T-cell (primary cell): ENCODE measurements at regions not wholly inside any gene's neighbourhood (a gene's known extent, or its start where the extent isn't known, plus 50 kb on each side); places are given as distances from the start of the nearest gene placed in this dataset.

Source experiments
- ATAC-seq, 4 experiments: fragments of 200-7000 bp in 3 of 4; fragments of 150-1000 bp in 1 of 4; cut with Tn5 transposase; replicated peaks in 1 of 4; 1 replicate in 3 of 4; 2 replicates in 1 of 4; pipeline ENCODE4 v1.10.0; 2021; ENCODE audit warnings: moderate library complexity in 3 of 4, mild to moderate bottlenecking in 2 of 4, moderate number of reproducible peaks in 1 of 4
- CTCF ChIA-PET, 2 donors: fragments of 300-600 bp; sonication (Branson Sonifier 250); formaldehyde crosslinking; loops; one replicate each; lab custom pipeline; 2022; ENCODE audit warnings: antibody characterized with exemption in 2 of 2; lab: Charles Lee
- POLR2A ChIA-PET, 2 donors: fragments of 300-600 bp; sonication (Branson Sonifier 250); formaldehyde crosslinking; loops; one replicate each; lab custom pipeline; 2022; ENCODE audit warnings: antibody characterized with exemption in 2 of 2; lab: Charles Lee
- DNase-seq, 35 experiments: peaks; one replicate each; pipeline versions ENCODE4 v3.0.0 to v3.0.0-alpha.2; 2013 to 2023
- H3K27ac ChIP-seq: one replicate; pipeline ENCODE4 v1.5.1; 2013; ENCODE audit warnings: low read length
- H3K27me3 ChIP-seq, 2 experiments: replicated peaks in 1 of 2; 1 replicate in 1 of 2; 2 replicates in 1 of 2; pipeline versions ENCODE4 v1.6.1 to v1.7.0; 2013; ENCODE audit warnings: low read length in 1 of 2, mixed read lengths in 1 of 2; ENCODE audit not compliant: control insufficient read depth in 2 of 2, insufficient read depth in 2 of 2; ENCODE audit errors: extremely low read depth in 1 of 2
- H3K36me3 ChIP-seq, 2 donors: 1 replicate in 1 of 2; 2 replicates in 1 of 2; pipeline versions ENCODE4 v1.6.1 to v1.7.0; 2013; ENCODE audit warnings: low read length in 1 of 2; ENCODE audit not compliant: control insufficient read depth in 2 of 2, insufficient read depth in 1 of 2; ENCODE audit errors: extremely low read depth in 1 of 2
- H3K4me1 ChIP-seq, 2 experiments: 1 replicate in 1 of 2; 2 replicates in 1 of 2; pipeline versions ENCODE4 v1.6.1 to v1.7.0; 2013; ENCODE audit warnings: low read length in 2 of 2, mixed read lengths in 1 of 2; ENCODE audit not compliant: insufficient read depth in 2 of 2, control insufficient read depth in 1 of 2; ENCODE audit errors: extremely low read depth in 1 of 2
- H3K4me3 ChIP-seq, 2 donors: 1 replicate in 1 of 2; 2 replicates in 1 of 2; pipeline versions ENCODE4 v1.5.1 to v1.7.0; 2013; ENCODE audit warnings: mild to moderate bottlenecking in 2 of 2, low read length in 1 of 2, moderate library complexity in 1 of 2; ENCODE audit not compliant: control insufficient read depth in 1 of 2; ENCODE audit errors: extremely low read depth in 1 of 2
- H3K9me3 ChIP-seq: 2 replicates; pipeline ENCODE4 v1.7.0; 2013
- H3K27ac Mint-ChIP-seq, 2 donors: one replicate each; pipeline ENCODE4 v1.8.0; 2020 to 2021; ENCODE audit warnings: mild to moderate bottlenecking in 2 of 2, mixed read lengths in 2 of 2
- H3K27me3 Mint-ChIP-seq, 2 donors: one replicate each; pipeline ENCODE4 v1.8.0; 2021 to 2022; ENCODE audit warnings: mixed read lengths in 2 of 2
- H3K36me3 Mint-ChIP-seq: one replicate; pipeline ENCODE4 v1.8.0; 2021; ENCODE audit warnings: mixed read lengths
- H3K4me1 Mint-ChIP-seq, 3 donors: one replicate each; pipeline ENCODE4 v1.8.0; 2020 to 2022; ENCODE audit warnings: mixed read lengths in 3 of 3, mild to moderate bottlenecking in 1 of 3
- H3K4me3 Mint-ChIP-seq, 3 donors: one replicate each; pipeline ENCODE4 v1.8.0; 2020 to 2022; ENCODE audit warnings: mild to moderate bottlenecking in 3 of 3, mixed read lengths in 3 of 3, moderate library complexity in 3 of 3
- H3K9me3 Mint-ChIP-seq, 3 donors: one replicate each; pipeline ENCODE4 v1.8.0; 2020 to 2022; ENCODE audit warnings: mixed read lengths in 3 of 3
- WGBS: methylation state at CpG from one replicate; pipeline ENCODE4 v1.1.5; 2013; ENCODE audit warnings: missing lambda C conversion rate; ENCODE audit not compliant: insufficient coverage; 5-methylcytosine and 5-hydroxymethylcytosine counted together

DNA sequence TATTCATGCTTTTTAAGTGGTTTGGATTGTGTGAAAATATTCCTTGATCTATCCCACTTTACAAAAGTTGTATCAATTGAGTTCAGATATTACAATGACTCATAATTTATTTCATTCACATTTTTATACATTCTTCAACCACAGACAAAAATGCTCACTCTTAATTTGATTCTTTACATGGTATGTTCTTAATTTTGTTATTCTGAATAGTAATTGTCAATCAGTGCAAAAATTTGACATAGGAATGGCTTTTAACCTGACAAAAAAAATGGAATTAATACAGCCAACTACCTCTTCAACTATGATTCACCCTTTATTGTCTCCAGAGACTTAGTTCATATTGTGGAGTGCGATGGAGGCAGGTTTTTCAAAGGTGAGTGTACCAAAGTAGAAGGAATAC, 1002.4 kb upstream of the ADGRL4 start:
- peaks cover 0 to 8% (median 5%) of the 10 kb centered on the region in 3 donors for H3K9me3 Mint-ChIP-seq
- no peaks in the 10 kb centered on the region for H3K9me3 ChIP-seq
- H3K27ac Mint-ChIP-seq = no peak overlapping the region
- H3K27me3 ChIP-seq = no peaks in the 10 kb centered on the region
- ATAC-seq (no peak), DNase-seq (no peak)
- no peak overlapping the region for H3K4me3 Mint-ChIP-seq
- H3K4me1 ChIP-seq = no peaks in the 10 kb centered on the region
- no peak overlapping the region for H3K4me3 ChIP-seq
- WGBS = no CpG with 5 or more reads among the region's 1 CpG
- H3K36me3 Mint-ChIP-seq = no peaks in the 10 kb centered on the region
- no peaks in the 10 kb centered on the region for H3K4me1 Mint-ChIP-seq
- CTCF ChIA-PET = no interaction called here
- no peaks in the 10 kb centered on the region for H3K36me3 ChIP-seq
- POLR2A ChIA-PET = interaction anchor here in 1 of 2 donors (0.6 kb wide), 1 partner anchor 23 kb away, joined by 4 read pairs; no protein-coding TSS in a partner anchor
- no peak overlapping the region for H3K27ac ChIP-seq
- no peaks in the 10 kb centered on the region for H3K27me3 Mint-ChIP-seq

DNA sequence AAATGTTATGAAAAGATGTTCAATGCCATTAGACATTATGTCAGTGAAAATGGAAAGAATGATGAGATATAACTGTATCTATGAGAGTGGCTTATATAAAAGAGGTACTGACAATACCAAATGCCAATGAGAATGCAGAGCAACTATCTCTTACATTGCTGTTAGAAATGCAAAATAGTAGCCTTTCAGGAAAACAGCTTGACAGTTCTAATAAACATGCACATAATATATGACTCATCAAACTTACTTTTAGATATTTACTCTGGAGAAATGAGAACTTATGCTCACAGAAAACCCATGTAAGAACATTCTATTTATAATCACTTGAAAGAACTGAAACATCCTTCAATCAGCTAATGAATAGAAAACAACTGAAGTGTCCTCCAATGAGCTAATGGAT, 996.7 kb upstream of the ADGRL4 start:
- ChIA-PET POLR2A (no interaction called here), CTCF (no interaction called here)
- Mint-ChIP-seq H3K4me3 (no peak overlapping the region), H3K27me3 (no peaks in the 10 kb centered on the region), H3K36me3 (no peaks in the 10 kb centered on the region), H3K27ac (no peak overlapping the region), H3K9me3 (peaks cover 12 to 26% (median 14%) of the 10 kb centered on the region in 3 donors), H3K4me1 (no peaks in the 10 kb centered on the region)
- no peaks in the 10 kb centered on the region for H3K4me1 ChIP-seq
- H3K9me3 ChIP-seq = no peaks in the 10 kb centered on the region
- no peak for ATAC-seq
- no peak for DNase-seq
- H3K36me3 ChIP-seq = no peaks in the 10 kb centered on the region
- H3K27me3 ChIP-seq = no peaks in the 10 kb centered on the region
- no peak overlapping the region for H3K27ac ChIP-seq
- no peak overlapping the region for H3K4me3 ChIP-seq

DNA sequence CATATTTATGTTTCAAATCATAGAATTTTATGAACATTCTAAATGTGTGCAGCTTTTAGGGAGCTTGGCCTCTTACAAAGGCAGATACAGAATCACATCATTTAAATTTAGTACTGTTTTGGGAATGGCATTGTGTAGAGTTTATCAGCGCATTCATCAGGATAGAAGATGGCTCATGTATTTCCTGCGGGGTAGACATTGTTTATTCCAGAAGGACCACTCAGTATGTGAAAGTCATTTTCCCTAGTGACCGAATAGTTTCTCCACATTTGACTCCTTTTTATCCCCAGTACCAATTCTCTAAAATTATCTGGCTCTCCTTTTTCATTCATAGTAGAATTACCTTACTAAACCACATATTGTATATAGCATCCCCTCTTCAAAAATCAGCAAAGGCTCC, 981.9 kb upstream of the ADGRL4 start:
- no peaks in the 10 kb centered on the region for H3K4me1 Mint-ChIP-seq

DNA sequence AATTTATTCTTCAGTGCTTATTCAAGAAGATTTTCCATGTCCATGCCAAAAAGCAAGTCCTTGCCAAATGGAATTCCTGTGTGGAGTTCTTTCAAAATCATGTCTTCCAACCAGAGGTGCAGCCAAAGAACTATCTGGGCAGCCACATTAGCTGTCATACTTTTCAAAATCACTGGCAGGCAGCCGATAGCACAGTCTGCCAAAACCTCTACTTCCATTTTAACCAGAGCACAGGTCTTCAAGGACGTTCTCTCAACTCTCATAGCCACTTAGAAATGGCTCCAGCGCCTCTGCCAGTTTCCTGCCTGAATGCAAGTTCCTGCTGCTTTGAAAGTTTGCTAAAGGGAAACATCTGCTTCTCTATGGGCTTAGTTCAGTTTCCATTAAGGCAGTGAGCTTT, 975.7 kb upstream of the ADGRL4 start:
- no peak overlapping the region for H3K27ac ChIP-seq
- Mint-ChIP-seq H3K27me3 (no peaks in the 10 kb centered on the region), H3K27ac (no peak overlapping the region), H3K36me3 (no peaks in the 10 kb centered on the region), H3K4me3 (no peak overlapping the region), H3K9me3 (peaks cover 6 to 10% (median 7%) of the 10 kb centered on the region in 3 donors), H3K4me1 (no peaks in the 10 kb centered on the region)
- H3K36me3 ChIP-seq = no peaks in the 10 kb centered on the region
- no peak overlapping the region for H3K4me3 ChIP-seq
- DNase-seq = no peak
- H3K4me1 ChIP-seq = no peaks in the 10 kb centered on the region
- no peak for ATAC-seq
- no peaks in the 10 kb centered on the region for H3K27me3 ChIP-seq
- CTCF ChIA-PET = no interaction called here
- no peaks in the 10 kb centered on the region for H3K9me3 ChIP-seq
- POLR2A ChIA-PET = no interaction called here
- WGBS = 6% methylated on average over 2 of the region's 3 CpGs

More for the DNA sequence above, 981.9 kb upstream of the ADGRL4 start:
- Histone ChIP-seq H3K27me3 (no peaks in the 10 kb centered on the region), H3K4me3 (no peak overlapping the region), H3K27ac (no peak overlapping the region), H3K4me1 (no peaks in the 10 kb centered on the region), H3K36me3 (no peaks in the 10 kb centered on the region), H3K9me3 (no peaks in the 10 kb centered on the region)
- Mint-ChIP-seq H3K36me3 (no peaks in the 10 kb centered on the region), H3K27ac (no peak overlapping the region), H3K4me3 (no peak overlapping the region), H3K9me3 (peaks cover 0 to 10% (median 10%) of the 10 kb centered on the region in 3 donors), H3K27me3 (no peaks in the 10 kb centered on the region)
- ATAC-seq (no peak), DNase-seq (no peak)
- WGBS = 88% methylated on average over 1 of the region's 3 CpGs
- POLR2A ChIA-PET = no interaction called here
- CTCF ChIA-PET = no interaction called here

DNA sequence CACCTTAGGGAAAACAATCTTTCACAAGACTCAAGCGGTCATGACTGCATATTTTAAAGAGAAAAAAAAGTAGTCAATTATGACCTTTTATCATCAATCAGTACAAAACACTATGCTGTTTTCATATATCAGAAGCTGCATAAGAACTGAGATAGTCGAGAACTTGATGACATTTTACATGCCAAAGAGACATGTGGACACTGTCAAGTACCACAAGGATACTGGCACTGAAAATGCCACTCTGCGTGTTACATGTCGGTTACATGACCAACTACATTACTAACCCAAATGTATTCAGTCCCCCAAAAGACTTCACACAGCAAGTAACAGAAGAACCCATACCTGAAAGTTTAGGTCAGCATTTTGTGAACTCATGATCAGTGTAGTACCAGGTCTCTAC, 975.0 kb upstream of the ADGRL4 start:
- DNase-seq = no peak
- H3K4me3 Mint-ChIP-seq = no peak overlapping the region
- H3K27ac Mint-ChIP-seq = no peak overlapping the region
- ATAC-seq = no peak
- no peaks in the 10 kb centered on the region for H3K4me1 Mint-ChIP-seq
- H3K9me3 Mint-ChIP-seq = peaks cover 7 to 10% (median 8%) of the 10 kb centered on the region in 3 donors
- Histone ChIP-seq H3K27ac (no peak overlapping the region), H3K4me1 (no peaks in the 10 kb centered on the region), H3K4me3 (no peak overlapping the region), H3K27me3 (no peaks in the 10 kb centered on the region), H3K9me3 (no peaks in the 10 kb centered on the region), H3K36me3 (no peaks in the 10 kb centered on the region)
- no peaks in the 10 kb centered on the region for H3K36me3 Mint-ChIP-seq
- 93% methylated on average over 2 of the region's 4 CpGs for WGBS
- ChIA-PET POLR2A (no interaction called here), CTCF (no interaction called here)
- no peaks in the 10 kb centered on the region for H3K27me3 Mint-ChIP-seq

DNA sequence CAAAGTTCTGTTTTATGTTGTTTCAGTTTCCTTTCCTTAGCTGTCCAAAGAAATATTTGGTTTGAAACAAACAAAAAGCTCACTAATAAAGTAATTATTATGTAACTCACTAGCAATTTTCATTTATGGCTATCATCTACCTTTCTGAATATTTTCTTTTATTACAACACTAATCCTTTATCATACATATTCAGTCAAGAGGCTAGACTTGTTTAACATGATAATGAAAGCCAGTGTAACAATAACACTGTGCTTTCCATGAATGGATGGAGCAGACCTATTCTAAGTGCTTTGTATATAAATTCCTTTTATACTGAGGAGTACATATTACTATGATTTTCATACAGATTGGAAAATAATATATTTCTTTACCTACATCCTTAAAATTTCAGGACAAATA, 972.8 kb upstream of the ADGRL4 start:
- no peak for ATAC-seq
- H3K36me3 ChIP-seq = no peaks in the 10 kb centered on the region
- CTCF ChIA-PET = no interaction called here
- no peaks in the 10 kb centered on the region for H3K4me1 ChIP-seq
- H3K27me3 Mint-ChIP-seq = no peaks in the 10 kb centered on the region
- no peak overlapping the region for H3K27ac ChIP-seq
- H3K27ac Mint-ChIP-seq = no peak overlapping the region
- no peaks in the 10 kb centered on the region for H3K27me3 ChIP-seq
- H3K4me1 Mint-ChIP-seq = no peaks in the 10 kb centered on the region
- H3K4me3 ChIP-seq = no peak overlapping the region
- no peaks in the 10 kb centered on the region for H3K36me3 Mint-ChIP-seq
- POLR2A ChIA-PET = no interaction called here
- H3K9me3 ChIP-seq = no peaks in the 10 kb centered on the region
- H3K4me3 Mint-ChIP-seq = no peak overlapping the region
- no peak for DNase-seq
- H3K9me3 Mint-ChIP-seq = peaks cover 3 to 11% (median 8%) of the 10 kb centered on the region in 3 donors

DNA sequence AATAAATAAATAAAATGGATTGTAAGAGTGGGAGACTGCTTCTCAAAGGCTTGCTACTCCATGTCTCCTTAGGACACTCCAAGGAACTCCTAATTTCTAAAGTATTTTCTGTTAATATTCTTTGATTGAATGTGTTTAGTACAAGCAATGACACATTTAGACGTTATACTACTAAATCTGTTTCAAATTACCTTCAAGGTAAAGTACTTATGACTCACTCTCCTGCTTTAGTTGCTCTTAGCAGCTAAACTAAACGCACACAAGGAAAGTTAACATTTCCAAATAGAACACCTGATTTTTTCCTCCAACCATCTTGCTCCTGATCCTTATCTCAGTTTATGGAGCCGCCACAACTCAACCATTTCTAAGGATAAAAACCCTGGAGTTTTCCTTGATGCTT, 969.8 kb upstream of the ADGRL4 start:
- DNase-seq (no peak), ATAC-seq (no peak)
- Histone ChIP-seq H3K36me3 (no peaks in the 10 kb centered on the region), H3K27ac (no peak overlapping the region), H3K9me3 (no peaks in the 10 kb centered on the region), H3K27me3 (no peaks in the 10 kb centered on the region), H3K4me1 (no peaks in the 10 kb centered on the region), H3K4me3 (no peak overlapping the region)
- H3K27ac Mint-ChIP-seq = no peak overlapping the region
- H3K4me3 Mint-ChIP-seq = no peak overlapping the region
- no peaks in the 10 kb centered on the region for H3K27me3 Mint-ChIP-seq
- H3K9me3 Mint-ChIP-seq = peaks cover 7 to 14% (median 7%) of the 10 kb centered on the region in 3 donors
- no CpG with 5 or more reads among the region's 3 CpGs for WGBS
- CTCF ChIA-PET = no interaction called here
- H3K36me3 Mint-ChIP-seq = no peaks in the 10 kb centered on the region
- POLR2A ChIA-PET = no interaction called here
- H3K4me1 Mint-ChIP-seq = no peaks in the 10 kb centered on the region
